H1 (cell line): ENCODE measurements at regions not wholly inside any gene's neighbourhood (a gene's known extent, or its start where the extent isn't known, plus 50 kb on each side); places are given as distances from the start of the nearest gene placed in this dataset.

Source experiments
- CTCF ChIA-PET: fragments of 300-600 bp; sonication (Branson Sonifier 250); formaldehyde crosslinking; loops from one replicate; lab custom pipeline; 2021; ENCODE audit not compliant: partially characterized antibody; lab: Charles Lee
- POLR2A ChIA-PET: fragments of 300-600 bp; sonication (Branson Sonifier 250); formaldehyde crosslinking; loops from one replicate; lab custom pipeline; 2021; ENCODE audit warnings: inconsistent platforms; ENCODE audit not compliant: partially characterized antibody; lab: Charles Lee
- DNase-seq, 2 experiments: peaks; one replicate each; pipeline versions ENCODE4 v3.0.0 to v3.0.0-alpha.2; 2010 to 2022; ENCODE audit warnings: low spot score in 2 of 2, low read depth in 1 of 2, mixed read lengths in 1 of 2
- FAIRE-seq: peaks from 2 replicates; lab custom pipeline; 2011; peaks lifted over from hg19 to GRCh38; lab: Jason Lieb, UNC
- H2AFZ ChIP-seq: 2 replicates; pipeline ENCODE4 v1.8.1; 2012; ENCODE audit warnings: low read length, inconsistent platforms
- H2AK5ac ChIP-seq: 2 replicates; pipeline ENCODE4 v1.6.1; 2013; ENCODE audit warnings: low read depth, low read length
- H2BK120ac ChIP-seq: replicated peaks from 2 replicates; pipeline ENCODE3; 2013; ENCODE audit warnings: low read depth, low read length, inconsistent platforms
- H2BK12ac ChIP-seq: 2 replicates; pipeline ENCODE4 v1.6.1; 2013; ENCODE audit warnings: low read depth, low read length
- H2BK15ac ChIP-seq: 2 replicates; pipeline ENCODE4 v1.6.1; 2013; ENCODE audit warnings: low read length
- H2BK20ac ChIP-seq: 2 replicates; pipeline ENCODE4 v1.6.1; 2013; ENCODE audit warnings: low read length
- H2BK5ac ChIP-seq: 2 replicates; pipeline ENCODE4 v1.6.1; 2013; ENCODE audit warnings: low read depth, low read length
- H3K14ac ChIP-seq: 2 replicates; pipeline ENCODE4 v1.6.1; 2013; ENCODE audit warnings: inconsistent platforms; ENCODE audit not compliant: insufficient read length
- H3K18ac ChIP-seq: 2 replicates; pipeline ENCODE4 v1.6.1; 2013; ENCODE audit warnings: low read length; ENCODE audit errors: extremely low read depth
- H3K23ac ChIP-seq: 2 replicates; pipeline ENCODE4 v1.6.1; 2013; ENCODE audit warnings: inconsistent platforms; ENCODE audit not compliant: insufficient read length
- H3K23me2 ChIP-seq: 2 replicates; pipeline ENCODE4 v1.6.1; 2013; ENCODE audit warnings: low read depth, low read length
- H3K27ac ChIP-seq: 2 replicates; pipeline ENCODE4 v1.6.1; 2011; ENCODE audit warnings: low read depth, low read length, inconsistent platforms
- H3K27me3 ChIP-seq, 4 experiments: replicated peaks in 1 of 4; 1 replicate in 1 of 4; 2 replicates in 3 of 4; pipeline versions ENCODE4 v1.6.1 to v1.8.1; 2011 to 2013; ENCODE audit warnings: low read length in 3 of 4, mild to moderate bottlenecking in 3 of 4, inconsistent platforms in 2 of 4, mixed read lengths in 2 of 4, moderate library complexity in 1 of 4; ENCODE audit not compliant: control insufficient read depth in 3 of 4, insufficient read depth in 3 of 4; ENCODE audit errors: extremely low read depth in 1 of 4
- H3K36me3 ChIP-seq, 4 experiments: 2 replicates each; pipeline versions ENCODE4 v1.6.1 to v1.8.1; 2011 to 2013; ENCODE audit warnings: mild to moderate bottlenecking in 4 of 4, low read length in 3 of 4, moderate library complexity in 2 of 4, control low read depth in 1 of 4, inconsistent platforms in 1 of 4; ENCODE audit not compliant: insufficient read depth in 4 of 4, control insufficient read depth in 2 of 4
- H3K4ac ChIP-seq: replicated peaks from 2 replicates; pipeline ENCODE3; 2013; ENCODE audit warnings: low read length, low read depth, mixed read lengths, inconsistent platforms; ENCODE audit not compliant: insufficient read length
- H3K4me1 ChIP-seq, 4 experiments: replicated peaks in 1 of 4; 1 replicate in 1 of 4; 2 replicates in 3 of 4; pipeline versions ENCODE4 v1.6.1 to v1.8.1; 2011 to 2013; ENCODE audit warnings: low read length in 3 of 4, inconsistent platforms in 2 of 4, mixed read lengths in 1 of 4; ENCODE audit not compliant: insufficient read depth in 4 of 4, control insufficient read depth in 3 of 4
- H3K4me2 ChIP-seq, 2 experiments: 2 replicates each; pipeline versions ENCODE4 v1.6.1 to v1.8.1; 2011 to 2013; ENCODE audit warnings: low read depth in 2 of 2, low read length in 2 of 2, control low read depth in 1 of 2, inconsistent platforms in 1 of 2, mild to moderate bottlenecking in 1 of 2; ENCODE audit not compliant: insufficient read depth in 1 of 2
- H3K4me3 ChIP-seq, 4 experiments: fragments of 200-600, 300-600 bp in 1 of 4; sonication (generic), shearing (Covaris generic), sonication (Bioruptor Twin) in 1 of 4; 2 replicates each; pipeline versions ENCODE4 v1.5.1 to v1.8.1; 2011 to 2016; ENCODE audit warnings: low read length in 4 of 4, low read depth in 3 of 4, control low read depth in 2 of 4, inconsistent platforms in 2 of 4, mild to moderate bottlenecking in 2 of 4, mixed read lengths in 1 of 4, moderate library complexity in 1 of 4; ENCODE audit not compliant: insufficient read depth in 2 of 4; ENCODE audit errors: extremely low read depth in 1 of 4
- H3K56ac ChIP-seq: replicated peaks from 2 replicates; pipeline ENCODE3; 2013; ENCODE audit warnings: low read depth, mild to moderate bottlenecking, mixed read lengths, low read length, inconsistent platforms; ENCODE audit not compliant: insufficient read length
- H3K79me1 ChIP-seq: 2 replicates; pipeline ENCODE4 v1.6.1; 2013; ENCODE audit warnings: low read depth, low read length, control low read depth
- H3K79me2 ChIP-seq, 2 experiments: 2 replicates each; pipeline versions ENCODE4 v1.6.1 to v1.8.1; 2012 to 2013; ENCODE audit warnings: low read length in 2 of 2, mild to moderate bottlenecking in 2 of 2, inconsistent platforms in 1 of 2; ENCODE audit not compliant: insufficient read depth in 2 of 2, control insufficient read depth in 1 of 2
- H3K9ac ChIP-seq, 4 experiments: replicated peaks in 1 of 4; 1 replicate in 1 of 4; 2 replicates in 3 of 4; pipeline versions ENCODE4 v1.6.1 to v1.8.1; 2011 to 2013; ENCODE audit warnings: low read depth in 3 of 4, low read length in 3 of 4, control low read depth in 2 of 4, mild to moderate bottlenecking in 2 of 4, moderate library complexity in 2 of 4, inconsistent platforms in 1 of 4; ENCODE audit errors: extremely low read depth in 1 of 4
- H3K9me3 ChIP-seq, 2 experiments: 2 replicates each; pipeline versions ENCODE4 v1.6.1 to v1.8.1; 2012 to 2013; ENCODE audit warnings: mild to moderate bottlenecking in 2 of 2, moderate library complexity in 2 of 2, control low read depth in 1 of 2, inconsistent platforms in 1 of 2, low read depth in 1 of 2, low read length in 1 of 2, mixed read lengths in 1 of 2; ENCODE audit not compliant: insufficient read depth in 2 of 2
- H4K20me1 ChIP-seq, 2 experiments: replicated peaks in 1 of 2; 2 replicates each; pipeline versions ENCODE3 to v1.8.1; 2011 to 2013; ENCODE audit warnings: inconsistent platforms in 2 of 2, low read length in 2 of 2, mild to moderate bottlenecking in 1 of 2; ENCODE audit not compliant: insufficient read depth in 2 of 2, control insufficient read depth in 1 of 2
- H4K5ac ChIP-seq: 2 replicates; pipeline ENCODE4 v1.6.1; 2013; ENCODE audit warnings: low read length, low read depth, mixed read lengths, inconsistent platforms; ENCODE audit not compliant: insufficient read length
- H4K8ac ChIP-seq: 2 replicates; pipeline ENCODE4 v1.8.0; 2013; ENCODE audit warnings: mild to moderate bottlenecking, moderate library complexity, low read length, inconsistent platforms; ENCODE audit not compliant: insufficient read depth; ENCODE audit errors: extremely low read depth
- H4K91ac ChIP-seq: replicated peaks from 2 replicates; pipeline ENCODE3; 2013; ENCODE audit warnings: low read length, mixed read lengths, inconsistent platforms; ENCODE audit not compliant: insufficient read length
- CBX5 ChIP-seq: fragments of 300-800, 300-1000 bp; sonication (generic); IDR thresholded peaks from 2 replicates; pipeline ENCODE4 v1.7.1; 2016; ENCODE audit warnings: antibody characterized with exemption, low read length, low read depth
- CHD1 ChIP-seq: IDR thresholded peaks from 2 replicates; pipeline ENCODE4 v1.6.1; 2012; ENCODE audit warnings: low read depth, low read length, improper control_type of control experiment
- CHD2 ChIP-seq: IDR thresholded peaks from 2 replicates; pipeline ENCODE4 v1.6.1; 2012; ENCODE audit warnings: low read length, improper control_type of control experiment
- CREB1 ChIP-seq: IDR thresholded peaks from 2 replicates; pipeline ENCODE4 v1.6.1; 2012; ENCODE audit warnings: inconsistent platforms
- KDM5A ChIP-seq: fragments of 200-600 bp; IDR thresholded peaks from 2 replicates; pipeline ENCODE4 v1.7.1; 2012; ENCODE audit warnings: mild to moderate bottlenecking, low read length, inconsistent platforms, mixed read lengths
- MAFK ChIP-seq: IDR thresholded peaks from 2 replicates; pipeline ENCODE4 v1.6.1; 2012; ENCODE audit warnings: low read depth, mild to moderate bottlenecking, improper control_type of control experiment, low read length
- NANOG ChIP-seq: IDR thresholded peaks from 2 replicates; pipeline ENCODE4 v1.6.1; 2011; ENCODE audit warnings: low read length, low read depth, mild to moderate bottlenecking, inconsistent platforms; ENCODE audit not compliant: insufficient read depth, poor library complexity, severe bottlenecking
- NRF1 ChIP-seq: IDR thresholded peaks from 2 replicates; pipeline ENCODE4 v1.6.1; 2011; ENCODE audit warnings: mild to moderate bottlenecking, low read depth, low read length, improper control_type of control experiment
- RNF2 ChIP-seq: fragments of 200-900, 300-1000 bp; sonication (generic); IDR thresholded peaks from 2 replicates; pipeline ENCODE4 v1.7.1; 2016; ENCODE audit warnings: borderline replicate concordance, low read depth, mild to moderate bottlenecking, antibody characterized with exemption, low read length; ENCODE audit not compliant: poor library complexity, severe bottlenecking; ENCODE audit errors: missing control alignments
- SP2 ChIP-seq: IDR thresholded peaks from 2 replicates; pipeline ENCODE4 v1.6.1; 2012; ENCODE audit warnings: mild to moderate bottlenecking, low read length, inconsistent platforms
- WGBS, 2 experiments: shearing (Covaris generic) in 1 of 2; methylation state at CpG; one replicate each; pipeline versions ENCODE4 v1.1.6 to v1.1.7; 2013 to 2015; ENCODE audit warnings: low lambda C conversion rate in 2 of 2, mixed read lengths in 2 of 2, inconsistent platforms in 1 of 2, low coverage in 1 of 2, missing lambda C conversion rate in 1 of 2; ENCODE audit not compliant: insufficient replicate concordance in 2 of 2, insufficient coverage in 1 of 2, insufficient read length in 1 of 2; ENCODE audit errors: extremely low coverage in 1 of 2, missing lambda C conversion rate in 1 of 2; 5-methylcytosine and 5-hydroxymethylcytosine counted together

GRCh38 chr11:45345491-45345890, 59.4 kb upstream of the SYT13 start:
- DNase-seq (peak in 1 of 2 experiments; percentile 23), FAIRE-seq (no peak)
- no peak for TF ChIP-seq NRF1
- TF ChIP-seq SP2 = no peak
- TF ChIP-seq CREB1 = no peak
- no peak for TF ChIP-seq MAFK
- no peak for TF ChIP-seq CHD1
- TF ChIP-seq CHD2 = no peak
- TF ChIP-seq NANOG = no peak
- no peak for TF ChIP-seq CBX5
- TF ChIP-seq KDM5A = no peak
- TF ChIP-seq RNF2 = no peak
- no peaks in the 10 kb centered on the region for H3K9me3 ChIP-seq
- H2BK20ac ChIP-seq = no peak overlapping the region
- no peaks in the 10 kb centered on the region for H3K79me2 ChIP-seq
- H3K79me1 ChIP-seq = no peaks in the 10 kb centered on the region
- no peaks in the 10 kb centered on the region for H4K20me1 ChIP-seq
- H4K5ac ChIP-seq = no peak overlapping the region
- H3K4me1 ChIP-seq = peaks cover 0 to 11% (median 6%) of the 10 kb centered on the region in 4 experiments; a peak in 4 of 7 replicates
- no peaks in the 10 kb centered on the region for H3K23me2 ChIP-seq
- no peak overlapping the region for H2AFZ ChIP-seq
- no peak overlapping the region for H3K4me3 ChIP-seq
- WGBS, 2 experiments = 84% methylated on average over 2 of the region's 2 CpGs; no CpG with 5 or more reads in 1 of the 2 experiments
- no peak overlapping the region; a peak in 1 of 4 replicates for H3K4me2 ChIP-seq
- H2BK5ac ChIP-seq = no peak overlapping the region
- H2BK12ac ChIP-seq = no peak overlapping the region
- ChIA-PET POLR2A (no interaction called here), CTCF (interaction anchor here (0.6 to 1.4 kb wide), 2 partner anchors 13 to 1400 kb away, joined by 3 to 6 read pairs; no protein-coding TSS in a partner anchor)
- no peak overlapping the region for H3K27ac ChIP-seq
- H3K9ac ChIP-seq = no peak overlapping the region
- no peak overlapping the region for H3K14ac ChIP-seq
- H2BK15ac ChIP-seq = no peak overlapping the region
- H3K4ac ChIP-seq = no peak overlapping the region
- H3K36me3 ChIP-seq = no peaks in the 10 kb centered on the region
- no peak overlapping the region for H4K8ac ChIP-seq
- no peak overlapping the region for H4K91ac ChIP-seq
- H3K27me3 ChIP-seq = no peaks in the 10 kb centered on the region; a peak in 1 of 7 replicates
- no peak overlapping the region for H2BK120ac ChIP-seq
- no peak overlapping the region for H3K56ac ChIP-seq
- no peak overlapping the region for H3K18ac ChIP-seq
- no peak overlapping the region for H2AK5ac ChIP-seq
- no peak overlapping the region for H3K23ac ChIP-seq
